ENCODE measurements at regions not wholly inside any gene's neighbourhood (a gene's known extent, or its start where the extent isn't known, plus 50 kb on each side); places are given as distances from the start of the nearest gene placed in this dataset.

GRCh38 chr13:73177916-73178565 lies 119.2 kb downstream of the KLF5 start:
- no peak for DNase-seq
- Histone ChIP-seq H3K4me3 (no peak overlapping the region), H3K9me3 (no peaks in the 10 kb centered on the region), H3K27me3 (no peaks in the 10 kb centered on the region), H3K4me1 (no peaks in the 10 kb centered on the region), H3K27ac (no peak overlapping the region), H3K36me3 (no peaks in the 10 kb centered on the region)
- TF ChIP-seq CTCF (IDR thresholded peaks at IDR 0.05) = no peak
- intact Hi-C loops (cut with DNase I; ENCODE audit: low total_unique reads) = no loop called here

- Histone ChIP-seq H3K4me1 (no peaks in the 10 kb centered on the region), H3K9me3 (no peaks in the 10 kb centered on the region), H3K27me3 (no peaks in the 10 kb centered on the region), H3K27ac (no peak overlapping the region), H3K4me3 (no peak overlapping the region), H3K36me3 (no peaks in the 10 kb centered on the region)
- no peak for DNase-seq
- intact Hi-C loops (cut with DNase I; ENCODE audit: low total_unique reads) = no loop called here
- TF ChIP-seq CTCF (IDR thresholded peaks at IDR 0.05) = no peak
These were observed 118.2 kb downstream of the KLF5 start for GRCh38 chr13:73177017-73177416.

- H3K36me3 ChIP-seq = no peaks in the 10 kb centered on the region
- no peak for DNase-seq
- H3K9me3 ChIP-seq = no peaks in the 10 kb centered on the region
- H3K27ac ChIP-seq = no peak overlapping the region
- TF ChIP-seq CTCF (IDR thresholded peaks at IDR 0.05) = no peak
- no peak overlapping the region for H3K4me3 ChIP-seq
- H3K4me1 ChIP-seq = no peaks in the 10 kb centered on the region
- intact Hi-C loops (cut with DNase I; ENCODE audit: low total_unique reads) = no loop called here
- H3K27me3 ChIP-seq = no peaks in the 10 kb centered on the region
These were observed 115.8 kb downstream of the KLF5 start for GRCh38 chr13:73174521-73175010.

GRCh38 chr13:73173279-73173811 lies 114.5 kb downstream of the KLF5 start:
- Histone ChIP-seq H3K9me3 (no peaks in the 10 kb centered on the region), H3K36me3 (no peaks in the 10 kb centered on the region), H3K27me3 (no peaks in the 10 kb centered on the region), H3K4me1 (no peaks in the 10 kb centered on the region), H3K4me3 (no peak overlapping the region), H3K27ac (no peak overlapping the region)
- no peak for DNase-seq
- intact Hi-C loops (cut with DNase I; ENCODE audit: low total_unique reads) = no loop called here
- TF ChIP-seq CTCF (IDR thresholded peaks at IDR 0.05) = no peak

GRCh38 chr13:73171926-73172325 lies 113.1 kb downstream of the KLF5 start:
- TF ChIP-seq CTCF (IDR thresholded peaks at IDR 0.05) = no peak
- Histone ChIP-seq H3K9me3 (no peaks in the 10 kb centered on the region), H3K4me1 (no peaks in the 10 kb centered on the region), H3K27me3 (no peaks in the 10 kb centered on the region), H3K27ac (no peak overlapping the region), H3K36me3 (no peaks in the 10 kb centered on the region), H3K4me3 (no peak overlapping the region)
- intact Hi-C loops (cut with DNase I; ENCODE audit: low total_unique reads) = no loop called here
- no peak for DNase-seq

All from tibial artery (tissue), 4 donors.